AG09309 (cell line): ENCODE measurements at regions not wholly inside any gene's neighbourhood (a gene's known extent, or its start where the extent isn't known, plus 50 kb on each side); places are given as distances from the start of the nearest gene placed in this dataset.

Source experiments
- DNase-seq: peaks from one replicate; pipeline ENCODE4 v3.0.0-alpha.2; 2010; ENCODE audit warnings: low read depth
- H3K4me3 ChIP-seq: 2 replicates; pipeline ENCODE4 v1.5.1; 2011; ENCODE audit warnings: mild to moderate bottlenecking, low read depth, low read length, moderate library complexity; ENCODE audit not compliant: control insufficient read depth
- CTCF ChIP-seq: IDR thresholded peaks from 2 replicates; pipeline ENCODE4 v1.5.1; 2011; ENCODE audit warnings: mild to moderate bottlenecking, low read depth, low read length, inconsistent platforms; ENCODE audit not compliant: insufficient read depth, control insufficient read depth; ENCODE audit errors: missing control alignments

GRCh38 chr9:82153032-82153431 lies 164.5 kb downstream of the SPATA31D1 start:
- TF ChIP-seq CTCF, result no peak
- DNase-seq, result no peak
- no peak overlapping the region for H3K4me3 ChIP-seq

GRCh38 chr9:82154573-82154972 lies 166.0 kb downstream of the SPATA31D1 start:
- DNase-seq, result no peak
- no peak overlapping the region for H3K4me3 ChIP-seq
- no peak for TF ChIP-seq CTCF

- no peak for TF ChIP-seq CTCF
- DNase-seq, result no peak
- H3K4me3 ChIP-seq, result no peak overlapping the region
Observed at GRCh38 chr9:82161876-82162275, 173.3 kb downstream of the SPATA31D1 start.

- no peak for DNase-seq
- no peak overlapping the region for H3K4me3 ChIP-seq
- no peak for TF ChIP-seq CTCF
Observed at GRCh38 chr9:82164159-82164558, 175.6 kb downstream of the SPATA31D1 start.

- no peak overlapping the region for H3K4me3 ChIP-seq
- no peak for TF ChIP-seq CTCF
- DNase-seq, result no peak
Observed at GRCh38 chr9:82167296-82167695, 178.7 kb downstream of the SPATA31D1 start.

- no peak for TF ChIP-seq CTCF
- H3K4me3 ChIP-seq, result no peak overlapping the region
- no peak for DNase-seq
Observed at GRCh38 chr9:82168585-82168984, 180.0 kb downstream of the SPATA31D1 start.

GRCh38 chr9:82170866-82171265 lies 182.3 kb downstream of the SPATA31D1 start:
- no peak for DNase-seq
- no peak overlapping the region for H3K4me3 ChIP-seq
- no peak for TF ChIP-seq CTCF
